GM18505 (cell line): ENCODE measurements at regions not wholly inside any gene's neighbourhood (a gene's known extent, or its start where the extent isn't known, plus 50 kb on each side); places are given as distances from the start of the nearest gene placed in this dataset.

Source experiments
- ATAC-seq: cut with Tn5 transposase; IDR thresholded peaks from one replicate; pipeline ENCODE4 v1.9.1; 2021; ENCODE audit not compliant: unreplicated experiment
- POLR2A ChIP-seq: IDR thresholded peaks from 4 replicates; pipeline ENCODE4 v1.6.1; 2011; ENCODE audit warnings: borderline replicate concordance; ENCODE audit not compliant: insufficient read depth, insufficient read length; ENCODE audit errors: extremely low read depth

DNA sequence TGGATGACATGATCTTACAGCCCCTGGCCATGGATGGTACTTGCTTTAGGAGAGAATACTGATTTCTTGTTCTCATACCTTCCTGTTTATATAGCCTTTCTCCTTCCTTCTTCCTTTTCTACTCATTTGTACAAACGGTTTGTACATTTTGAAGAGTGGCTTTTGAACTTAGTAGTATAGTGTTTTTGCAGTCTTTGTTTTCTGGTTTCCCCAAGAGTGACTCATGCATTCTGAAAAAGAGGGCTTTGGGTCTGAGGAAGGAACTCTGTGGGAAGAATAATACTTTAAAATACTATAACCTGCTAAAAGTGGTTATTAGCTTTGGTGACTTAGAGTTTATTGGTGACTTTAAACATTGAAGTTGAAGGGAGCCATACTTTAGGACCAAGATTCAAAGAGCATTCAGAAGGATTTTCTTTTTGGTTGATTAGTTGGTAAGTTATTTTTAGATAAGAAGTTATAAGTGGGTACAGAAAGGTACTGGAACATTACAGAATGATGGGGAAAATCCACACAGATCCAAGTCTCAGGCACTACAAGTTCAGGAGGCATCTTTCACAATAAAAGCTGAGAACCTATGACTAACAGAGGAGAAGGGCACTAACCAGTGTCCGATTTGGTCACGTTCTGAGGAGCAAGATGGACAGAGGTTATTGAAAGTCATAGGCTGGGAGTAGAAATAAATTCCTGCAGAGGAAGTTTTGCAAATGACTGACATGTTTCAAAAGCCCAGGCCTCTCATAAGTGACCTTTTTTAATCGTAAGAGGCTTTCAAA lies 369.6 kb upstream of the AZI2 start:
- no peak for ATAC-seq
- no peak for TF ChIP-seq POLR2A

DNA sequence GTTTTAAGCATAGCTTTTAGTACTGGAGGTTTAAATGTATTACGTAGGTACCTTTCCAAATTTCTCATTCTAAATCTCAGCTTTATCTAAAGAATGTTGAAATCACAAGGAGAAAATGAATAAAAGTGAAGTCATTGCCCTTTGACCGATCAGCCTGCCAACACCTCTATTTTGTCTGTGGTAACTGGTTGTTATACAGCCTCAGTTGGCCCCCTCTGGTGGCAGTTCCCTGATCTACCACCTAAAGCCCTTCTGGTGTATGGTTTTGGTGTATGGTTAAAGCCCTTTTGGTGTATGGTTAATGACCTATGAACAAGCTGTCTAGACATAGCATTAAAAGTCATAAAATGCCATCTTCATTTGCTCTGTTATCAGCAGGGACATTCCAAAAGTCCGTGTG lies 378.2 kb upstream of the AZI2 start:
- ATAC-seq: peak; percentile 82

DNA sequence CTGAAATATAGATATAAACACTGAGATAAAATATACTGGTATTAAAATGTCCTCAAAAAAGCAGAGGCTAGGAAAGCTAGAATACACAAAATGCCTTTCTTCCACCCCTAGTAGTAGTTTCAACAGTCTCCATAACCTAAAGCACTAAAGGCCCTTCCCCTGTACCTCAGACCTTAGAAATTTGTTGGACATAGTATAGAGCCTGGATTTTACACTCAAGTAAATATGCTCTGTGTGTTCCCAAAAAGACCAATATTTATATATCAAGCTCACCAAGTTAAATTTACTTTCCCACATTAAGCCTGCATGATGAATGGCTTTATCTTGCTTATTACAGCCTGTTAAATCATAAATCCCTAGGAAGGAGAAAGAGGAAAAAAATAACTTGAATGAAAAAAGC lies 378.7 kb upstream of the AZI2 start:
- ATAC-seq: no peak
- no peak for TF ChIP-seq POLR2A

More for the DNA sequence above, 378.2 kb upstream of the AZI2 start:
- no peak for TF ChIP-seq POLR2A

DNA sequence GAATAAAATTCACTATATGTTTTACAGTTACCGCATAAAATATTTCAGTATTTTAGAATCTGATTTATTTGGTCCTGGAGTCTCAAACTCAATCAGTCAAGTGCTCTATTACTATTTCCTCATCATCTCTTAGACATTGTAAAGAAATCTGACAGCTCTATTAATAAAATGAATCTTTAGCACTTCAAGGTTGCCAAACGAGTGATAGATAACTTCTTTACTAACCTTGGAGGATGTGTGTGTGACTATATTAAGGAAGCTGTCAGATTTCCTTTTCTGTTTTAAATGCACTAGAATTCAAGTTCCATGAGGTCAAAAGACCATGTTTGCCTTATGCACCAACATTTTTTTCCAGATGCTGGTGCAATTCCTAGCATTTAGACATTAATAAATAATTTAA lies 389.8 kb upstream of the AZI2 start:
- no peak for ATAC-seq
- no peak for TF ChIP-seq POLR2A

DNA sequence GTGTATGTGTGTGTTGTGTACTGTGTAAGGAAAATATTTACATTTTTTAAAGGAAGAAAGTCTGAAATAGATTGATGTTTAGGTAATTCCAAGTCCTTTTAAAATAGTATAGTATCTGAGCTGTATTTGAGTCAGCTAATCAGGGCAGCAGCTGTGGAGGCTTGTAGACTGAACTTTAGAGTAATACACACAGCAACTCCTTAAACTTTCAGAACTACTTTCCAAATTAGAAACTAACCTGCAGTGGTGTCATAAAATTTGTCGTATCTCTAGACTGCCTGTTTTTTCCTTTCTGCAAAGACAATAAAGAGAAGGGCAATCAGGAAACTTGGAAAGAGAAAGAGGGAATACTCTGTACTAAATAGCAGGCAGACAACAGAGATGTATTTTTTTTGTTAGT lies 391.0 kb upstream of the AZI2 start:
- no peak for TF ChIP-seq POLR2A
- no peak for ATAC-seq

DNA sequence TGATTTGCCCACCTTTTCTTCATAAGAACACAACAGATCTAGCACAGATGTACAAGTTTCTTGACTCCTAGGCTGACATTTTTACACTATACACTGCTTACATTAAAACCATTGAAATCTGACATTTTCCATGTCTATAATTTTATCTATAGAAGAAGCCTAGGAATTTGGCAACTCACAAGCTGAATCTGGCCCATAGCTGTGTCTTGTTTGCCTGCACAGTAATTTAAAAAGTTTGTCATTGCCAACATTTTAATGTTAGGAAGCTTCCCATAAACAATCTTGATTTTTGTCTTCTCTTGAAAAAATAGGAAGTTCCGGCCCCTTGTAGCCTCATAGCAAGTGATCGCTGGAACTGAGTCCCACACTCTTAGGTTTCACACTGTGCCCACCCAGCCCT lies 394.6 kb upstream of the AZI2 start:
- ATAC-seq: no peak

DNA sequence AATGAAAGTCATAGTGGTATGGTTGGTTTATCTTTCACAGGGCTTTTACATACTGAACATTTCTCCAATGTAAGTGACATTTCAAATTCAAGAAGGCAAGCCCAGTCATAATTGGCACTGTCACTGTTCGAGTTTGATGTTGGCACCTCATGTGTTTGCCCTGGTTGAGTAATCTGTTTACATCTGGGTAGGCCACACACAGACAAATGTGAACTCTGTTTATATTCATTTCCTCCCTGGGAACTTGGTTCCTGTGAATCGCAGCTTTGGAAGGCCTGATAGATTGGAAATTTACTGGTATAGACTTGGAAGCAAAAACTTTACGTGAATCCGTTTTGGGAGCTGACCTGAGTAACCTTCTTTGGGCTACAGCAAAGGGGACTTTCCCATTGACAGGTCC lies 395.2 kb upstream of the AZI2 start:
- TF ChIP-seq POLR2A: no peak
- no peak for ATAC-seq

More for the DNA sequence above, 394.6 kb upstream of the AZI2 start:
- no peak for TF ChIP-seq POLR2A

DNA sequence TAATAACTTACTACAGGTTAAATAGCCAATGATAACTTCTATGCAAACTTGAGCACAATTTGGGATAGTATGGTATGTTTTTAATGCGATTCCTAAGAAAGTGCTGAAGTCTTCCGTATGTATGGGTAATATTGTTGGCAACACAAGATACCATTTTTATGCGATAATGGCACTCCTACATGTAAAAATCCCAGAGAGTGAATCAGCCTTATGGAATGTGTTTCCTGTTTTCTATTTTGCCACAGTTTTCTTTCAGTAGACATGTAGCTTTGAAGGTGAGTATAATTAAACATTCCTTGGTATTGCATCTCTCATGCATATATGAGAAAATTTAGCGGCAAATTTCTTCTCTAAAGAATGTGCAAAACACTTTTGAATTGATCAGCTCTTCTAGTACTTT lies 396.8 kb upstream of the AZI2 start:
- ATAC-seq: no peak
- no peak for TF ChIP-seq POLR2A

DNA sequence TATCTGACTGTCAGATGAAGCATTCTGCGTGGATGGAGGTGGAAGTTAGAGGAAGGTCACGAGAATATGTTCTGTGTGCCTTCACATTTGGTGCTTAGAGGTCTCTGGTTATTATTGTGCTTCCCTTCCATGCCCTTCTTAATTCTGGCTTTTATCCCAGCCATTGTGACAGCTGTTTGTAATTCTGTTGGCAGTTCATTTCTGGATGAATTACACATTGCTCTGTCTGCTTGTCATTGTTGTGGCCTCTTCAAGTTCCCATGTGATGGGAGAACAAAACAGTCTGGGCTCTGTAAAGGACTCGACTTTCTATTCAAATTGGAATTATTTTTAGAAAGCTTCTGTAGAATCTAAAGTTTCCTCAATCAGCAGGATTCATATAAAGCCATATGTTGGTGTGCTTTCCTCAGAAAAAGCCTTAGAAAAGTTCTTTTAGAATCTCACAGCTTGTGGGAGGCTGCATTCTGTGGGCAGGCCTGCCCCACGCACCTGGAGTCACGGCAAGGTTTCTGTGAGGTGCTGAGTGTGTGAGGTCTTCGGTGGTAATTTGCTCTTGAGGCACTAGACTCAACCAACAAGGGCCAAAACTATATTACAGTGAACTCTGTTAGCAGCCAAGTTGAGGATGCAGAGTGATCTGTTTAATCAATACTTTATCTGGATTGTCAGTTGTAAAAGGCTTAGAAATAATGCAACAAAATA lies 397.4 kb upstream of the AZI2 start:
- TF ChIP-seq POLR2A: no peak
- ATAC-seq: no peak

DNA sequence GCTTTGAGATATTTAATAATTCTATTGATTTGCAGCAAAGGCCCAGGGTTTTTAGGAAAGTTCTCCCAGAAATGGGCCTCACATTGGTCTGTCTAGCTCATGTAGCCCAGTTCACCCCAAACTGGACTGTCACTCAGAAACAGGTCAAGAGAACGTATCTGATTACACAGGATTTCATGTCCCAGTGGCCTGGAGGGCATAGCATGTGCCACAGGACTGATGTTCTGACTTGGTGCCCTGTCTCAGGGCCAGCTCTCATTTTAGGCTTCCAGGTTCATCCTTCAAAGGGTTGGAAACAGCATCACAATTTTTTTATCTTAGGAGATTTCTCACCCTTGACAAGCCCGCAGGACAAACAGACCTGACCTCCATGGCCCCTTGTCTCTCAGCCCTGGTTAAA lies 398.4 kb upstream of the AZI2 start:
- no peak for ATAC-seq

DNA sequence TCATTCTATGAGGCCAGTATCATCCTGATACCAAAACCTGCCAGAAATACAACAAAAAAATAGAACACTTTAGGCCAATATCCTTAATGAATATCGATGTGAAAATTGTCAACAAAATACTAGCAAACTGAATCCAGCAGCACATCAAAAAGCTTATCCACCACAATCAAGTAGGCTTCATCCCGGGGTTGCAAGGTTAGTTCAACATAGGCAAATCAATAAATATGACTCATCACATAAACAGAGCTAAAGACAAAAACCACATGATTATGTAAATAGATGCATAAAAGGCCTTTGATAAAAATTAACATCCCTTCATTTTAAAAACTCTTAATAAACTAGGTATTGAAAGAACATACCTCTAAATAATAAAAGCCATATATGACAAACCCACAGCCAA lies 403.2 kb upstream of the AZI2 start:
- TF ChIP-seq POLR2A: no peak
- ATAC-seq: no peak

More for the DNA sequence above, 398.4 kb upstream of the AZI2 start:
- TF ChIP-seq POLR2A: no peak

DNA sequence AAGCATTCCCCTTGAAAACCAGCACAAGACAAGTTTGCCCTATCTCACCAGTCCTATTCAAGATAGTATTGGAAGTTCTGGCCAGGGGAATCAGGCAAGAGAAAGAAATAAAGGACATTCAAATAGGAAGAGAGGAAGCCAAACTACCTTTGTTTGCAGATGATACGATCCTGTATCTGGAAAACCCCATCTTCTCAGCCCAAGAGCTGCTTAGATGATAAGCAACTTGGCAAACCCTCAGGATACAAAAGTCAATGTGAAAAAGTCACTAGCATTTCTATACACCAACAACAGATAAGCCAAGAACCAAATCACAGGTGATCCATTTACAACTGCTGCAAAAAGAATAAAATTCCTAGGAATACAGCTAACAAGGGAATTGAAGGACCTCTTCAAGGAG lies 403.7 kb upstream of the AZI2 start:
- no peak for TF ChIP-seq POLR2A
- ATAC-seq: no peak

DNA sequence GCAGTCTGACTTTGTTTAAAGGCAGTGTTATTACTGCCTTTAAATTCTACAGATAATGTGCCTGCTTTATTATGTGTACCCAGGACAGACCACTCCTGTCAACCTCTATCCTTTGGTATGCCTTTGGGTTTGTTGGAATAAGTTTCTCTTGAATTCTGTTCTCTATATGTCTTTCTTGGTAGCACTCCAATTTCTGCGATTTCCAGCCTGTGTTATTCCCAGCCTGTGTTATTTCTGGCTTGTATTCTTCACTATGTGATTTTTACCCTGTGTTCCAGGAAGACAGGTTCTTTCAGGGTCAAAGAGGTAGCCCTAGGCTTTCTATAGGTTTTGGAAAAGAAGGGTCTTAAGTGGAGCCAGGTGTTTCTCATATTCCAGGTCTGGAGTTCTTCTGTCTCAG lies 407.4 kb upstream of the AZI2 start:
- TF ChIP-seq POLR2A: no peak
- no peak for ATAC-seq

DNA sequence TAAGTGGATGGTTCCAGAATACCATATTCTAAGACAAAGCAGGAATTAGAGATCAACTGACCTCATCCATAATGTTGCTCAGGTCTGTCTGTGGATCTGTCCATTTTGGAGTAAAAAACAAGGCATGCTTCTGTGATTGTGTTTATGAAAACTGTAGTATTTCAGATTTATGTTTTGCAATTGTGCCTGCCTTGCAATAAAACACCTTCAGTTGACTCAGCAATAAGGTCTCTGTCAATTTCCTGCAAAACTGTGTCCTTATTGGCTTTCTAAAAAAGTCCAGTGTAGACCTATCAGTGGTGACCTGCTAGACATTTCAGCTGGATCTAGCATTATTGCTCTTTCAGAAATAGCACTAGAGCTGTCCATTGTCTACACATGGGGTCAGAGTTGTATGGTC lies 409.5 kb upstream of the AZI2 start:
- no peak for ATAC-seq
- no peak for TF ChIP-seq POLR2A
